DMS 273 (cell line): ENCODE measurements at regions not wholly inside any gene's neighbourhood (a gene's known extent, or its start where the extent isn't known, plus 50 kb on each side); places are given as distances from the start of the nearest gene placed in this dataset.

Experiments
- DNase-seq: peaks from one replicate; lab custom pipeline; 2025; ENCODE audit not compliant: unreplicated experiment; lab: John Stamatoyannopoulos, UW

GRCh38 chr10:85527616-85528317, 838.8 kb downstream of the GRID1 start:
- DNase-seq: no peak

GRCh38 chr10:85528318-85528652, 838.3 kb downstream of the GRID1 start:
- DNase-seq: no peak

- DNase-seq: no peak
Measured at GRCh38 chr10:85531706-85532105, 834.9 kb downstream of the GRID1 start.

DNA sequence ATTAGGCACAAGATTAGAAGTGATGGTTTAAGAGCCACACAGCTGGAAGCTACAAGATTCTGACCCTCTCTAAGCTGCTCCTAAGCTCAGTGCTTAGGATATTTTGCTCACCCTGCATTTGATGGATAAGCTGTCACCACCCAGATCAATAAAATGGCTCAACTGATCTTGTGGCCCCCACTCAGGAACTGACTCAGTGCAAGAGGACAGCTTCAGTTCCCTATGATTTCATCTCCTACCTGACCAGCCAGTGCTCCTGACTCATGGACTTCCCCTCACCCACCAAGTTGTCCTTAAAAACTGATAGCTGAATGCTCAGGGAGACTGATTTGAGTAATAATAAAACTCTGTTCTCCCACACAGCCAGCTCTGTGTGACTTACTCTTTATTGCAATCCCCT, 833.8 kb downstream of the GRID1 start:
- no peak for DNase-seq

GRCh38 chr10:85535926-85536325, 830.7 kb downstream of the GRID1 start:
- DNase-seq: no peak

- DNase-seq: no peak
Measured at GRCh38 chr10:85537561-85537960, 829.0 kb downstream of the GRID1 start.

- no peak for DNase-seq
Measured at GRCh38 chr10:85538601-85539000, 828.0 kb downstream of the GRID1 start.

DNA sequence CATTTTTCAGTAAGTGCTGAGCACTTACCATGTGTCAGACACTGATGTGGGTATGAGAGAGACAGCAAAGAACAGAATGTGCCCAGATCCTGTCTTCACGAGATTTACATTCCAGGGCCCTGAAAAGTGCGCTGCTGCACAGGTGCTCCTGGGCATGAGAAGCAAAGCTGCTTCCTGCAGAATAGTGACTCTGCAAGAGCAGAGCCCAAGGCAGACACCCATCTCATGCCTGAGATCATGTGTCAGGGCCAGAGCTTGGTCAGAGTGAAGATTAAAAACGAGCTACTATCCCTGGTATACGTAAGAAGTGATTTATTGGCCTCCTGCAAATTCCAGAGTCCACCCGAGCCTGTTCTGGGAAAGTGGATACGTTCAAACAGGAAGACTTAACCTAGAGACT, 824.4 kb downstream of the GRID1 start:
- no peak for DNase-seq

DNA sequence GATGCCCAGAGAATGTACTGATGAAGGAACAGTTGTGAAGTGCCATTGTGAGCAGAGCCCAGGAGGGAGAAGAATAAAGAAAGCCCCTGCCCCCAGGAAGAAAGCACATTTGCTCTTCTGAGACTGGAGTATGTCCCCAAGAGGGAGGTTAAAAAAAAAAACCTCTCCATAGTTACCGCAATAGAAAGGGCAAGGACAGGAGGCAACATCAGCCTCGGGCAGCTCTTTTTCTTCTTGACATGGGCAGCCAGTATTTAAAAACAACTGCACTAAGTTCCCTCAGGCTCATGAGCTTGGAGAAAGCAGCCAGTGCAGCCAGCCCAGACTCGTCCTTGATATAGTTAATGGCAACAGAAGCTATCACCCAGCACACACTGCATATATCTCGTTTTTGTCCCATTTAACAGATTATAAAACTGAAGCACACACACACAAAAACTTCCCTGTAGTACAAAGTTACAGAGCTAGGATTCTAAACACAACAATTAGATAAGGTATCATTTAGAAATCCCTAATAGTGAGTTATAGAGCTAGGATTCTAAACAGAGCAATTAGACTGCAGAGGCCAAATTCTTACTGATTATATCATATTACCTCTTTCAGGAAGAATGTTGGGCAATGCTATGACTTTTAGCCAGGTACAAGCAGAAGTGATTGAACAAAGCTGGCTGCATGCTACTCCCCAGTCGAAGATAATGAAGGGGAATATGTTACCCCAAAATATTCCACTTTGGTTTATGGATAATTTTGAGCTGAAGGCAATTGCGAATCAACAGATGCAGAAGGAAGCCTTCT, 823.5 kb downstream of the GRID1 start:
- DNase-seq: no peak

GRCh38 chr10:85544956-85545355, 821.6 kb downstream of the GRID1 start:
- no peak for DNase-seq

DNA sequence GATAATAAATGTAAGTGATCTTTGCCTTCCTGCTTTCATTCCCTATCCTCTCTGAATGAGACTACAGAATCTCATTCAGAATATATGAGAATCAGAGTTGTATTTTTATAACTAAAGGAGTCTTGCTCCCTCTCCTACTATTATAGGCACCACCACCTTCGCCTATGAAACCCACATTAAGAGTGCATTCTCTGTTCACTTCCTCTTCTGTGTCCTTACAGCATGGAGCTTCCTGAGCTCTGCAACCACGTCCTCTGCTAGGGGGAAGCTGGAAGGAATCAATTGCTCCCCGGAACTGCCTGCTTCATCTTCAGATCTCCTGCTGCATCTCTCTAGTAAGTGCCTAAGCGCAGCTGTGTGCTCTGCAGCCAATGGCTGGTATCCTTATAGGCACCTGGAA, 820.7 kb downstream of the GRID1 start:
- DNase-seq: no peak

- DNase-seq: peak; percentile 1
Measured at GRCh38 chr10:85547460-85548023, 819.1 kb downstream of the GRID1 start.

DNA sequence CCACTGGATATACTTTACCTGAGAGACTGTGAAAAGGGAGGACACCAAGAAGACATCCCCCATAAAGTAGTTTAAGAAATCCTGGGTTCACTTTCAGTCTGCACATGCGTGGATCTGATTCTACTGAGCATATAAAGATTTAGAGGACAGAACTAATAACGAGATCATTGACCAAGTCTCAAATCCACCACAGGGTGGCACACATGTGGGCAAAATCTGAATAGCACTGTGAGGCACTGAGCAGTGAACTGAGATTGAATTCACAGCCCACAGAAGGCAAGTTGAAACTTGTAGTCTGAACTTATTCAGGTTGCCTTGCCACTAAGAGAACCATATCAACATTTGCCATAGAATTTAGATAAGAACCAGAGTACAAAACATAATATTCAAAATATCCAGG, 818.6 kb downstream of the GRID1 start:
- peak; percentile 69 for DNase-seq
